ENCODE measurements at regions not wholly inside any gene's neighbourhood (a gene's known extent, or its start where the extent isn't known, plus 50 kb on each side); places are given as distances from the start of the nearest gene placed in this dataset.

GRCh38 chr14:98959958-98960616, 311.9 kb downstream of the BCL11B start:
- DNase-seq: peak; percentile 8 to 44

- no peak for DNase-seq
Observed at GRCh38 chr14:98960617-98961013, 311.4 kb downstream of the BCL11B start.

- no peak for DNase-seq
Observed at GRCh38 chr14:98961191-98961590, 310.8 kb downstream of the BCL11B start.

- no peak for DNase-seq
Observed at GRCh38 chr14:98962118-98962517, 309.9 kb downstream of the BCL11B start.

GRCh38 chr14:98963610-98964009, 308.4 kb downstream of the BCL11B start:
- no peak for DNase-seq

- no peak for DNase-seq
Observed at GRCh38 chr14:98964171-98964570, 307.8 kb downstream of the BCL11B start.

GRCh38 chr14:98965076-98965475, 306.9 kb downstream of the BCL11B start:
- no peak for DNase-seq

GRCh38 chr14:98966016-98966415, 306.0 kb downstream of the BCL11B start:
- no peak for DNase-seq

- DNase-seq: no peak
Observed at GRCh38 chr14:98966475-98967162, 305.4 kb downstream of the BCL11B start.

GRCh38 chr14:98974113-98974512, 297.9 kb downstream of the BCL11B start:
- DNase-seq: no peak

GRCh38 chr14:98976271-98976670, 295.7 kb downstream of the BCL11B start:
- no peak for DNase-seq

- DNase-seq: no peak
Observed at GRCh38 chr14:98977451-98977850, 294.5 kb downstream of the BCL11B start.

GRCh38 chr14:98982986-98983385, 289.0 kb downstream of the BCL11B start:
- no peak for DNase-seq

GRCh38 chr14:98984027-98984718, 287.8 kb downstream of the BCL11B start:
- no peak for DNase-seq

GRCh38 chr14:98984719-98985041, 287.3 kb downstream of the BCL11B start:
- DNase-seq: no peak

- DNase-seq: no peak
Observed at GRCh38 chr14:98993818-98994217, 278.2 kb downstream of the BCL11B start.

- DNase-seq: no peak
Observed at GRCh38 chr14:98994561-98994960, 277.4 kb downstream of the BCL11B start.

GRCh38 chr14:98997526-98998205, 274.3 kb downstream of the BCL11B start:
- no peak for DNase-seq

GRCh38 chr14:98999345-98999744, 272.7 kb downstream of the BCL11B start:
- no peak for DNase-seq

GRCh38 chr14:98999901-99000300, 272.1 kb downstream of the BCL11B start:
- no peak for DNase-seq

- no peak for DNase-seq
Observed at GRCh38 chr14:99001241-99001640, 270.8 kb downstream of the BCL11B start.

- DNase-seq: no peak
Observed at GRCh38 chr14:99003646-99004045, 268.4 kb downstream of the BCL11B start.

GRCh38 chr14:99004112-99004511, 267.9 kb downstream of the BCL11B start:
- no peak for DNase-seq

- no peak for DNase-seq
Observed at GRCh38 chr14:99006276-99006675, 265.7 kb downstream of the BCL11B start.
